ENCODE measurements at regions not wholly inside any gene's neighbourhood (a gene's known extent, or its start where the extent isn't known, plus 50 kb on each side); places are given as distances from the start of the nearest gene placed in this dataset.

GRCh38 chr4:169885893-169886292 is 128.1 kb upstream of the HPF1 start:
- H3K9me3 Mint-ChIP-seq (ENCODE audit: insufficient read depth), result no peaks in the 10 kb centered on the region
- ChIA-PET POLR2A (no interaction called here), CTCF (no interaction called here)
- Histone ChIP-seq H3K4me2 (replicated peaks; ENCODE audit: low read depth, low read length, poor library complexity, severe bottlenecking) (no peak overlapping the region), H3K36me3 (replicated peaks in 1 of 2; ENCODE audit: control extremely low read depth in 1 of 2, control insufficient read depth in 1 of 2, extremely low read depth in 1 of 2, insufficient read depth in 2 of 2, low read length in 1 of 2) (no peaks in the 10 kb centered on the region), H3K4me3 (ENCODE audit: control extremely low read depth in 1 of 5, extremely low read depth in 1 of 5, insufficient read depth in 1 of 5, low read depth in 2 of 5, low read length in 4 of 5) (no peak overlapping the region), H3K27me3 (replicated peaks in 1 of 4; ENCODE audit: control extremely low read depth in 1 of 4, control insufficient read depth in 3 of 4, insufficient read depth in 4 of 4, low read length in 3 of 4) (no peaks in the 10 kb centered on the region), H3K9me3 (ENCODE audit: control extremely low read depth in 1 of 3, control insufficient read depth in 2 of 3, insufficient read depth in 1 of 3, low read length in 2 of 3) (peaks cover 0 to 7% (median 2%) of the 10 kb centered on the region in 3 donors), H2AFZ (ENCODE audit: insufficient read depth, low read depth, low read length, poor library complexity, severe bottlenecking) (no peak overlapping the region), H4K20me1 (ENCODE audit: control insufficient read depth, insufficient read depth, low read length, poor library complexity, severe bottlenecking) (no peaks in the 10 kb centered on the region), H3K79me2 (ENCODE audit: control insufficient read depth, insufficient read depth, low read length) (no peaks in the 10 kb centered on the region), H3K9ac (ENCODE audit: low read length) (no peak overlapping the region), H3K4me1 (ENCODE audit: control insufficient read depth in 2 of 2, insufficient read depth in 2 of 2, low read length in 2 of 2) (no peaks in the 10 kb centered on the region), H3K27ac (ENCODE audit: low read length in 2 of 2) (no peak overlapping the region)
- DNase-seq, result no peak
- H3K27ac Mint-ChIP-seq, result no peak overlapping the region
- no peaks in the 10 kb centered on the region for H3K4me1 Mint-ChIP-seq
- no peak for ATAC-seq (ENCODE audit: low read depth)
- H3K27me3 Mint-ChIP-seq, result peaks cover 6% of the 10 kb centered on the region
- no peak overlapping the region for H3K4me3 Mint-ChIP-seq
- intact Hi-C loops (cut with micrococcal nuclease), result no loop called here
- no CpG with 5 or more reads among the region's 2 CpGs for WGBS (ENCODE audit: insufficient coverage)
- TF ChIP-seq CTCF (IDR thresholded peaks at IDR 0.05) (no peak), EZH2 (IDR thresholded peaks at IDR 0.05; ENCODE audit: borderline replicate concordance, insufficient read depth, low read depth, low read length, poor library complexity, severe bottlenecking) (no peak)

- H4K20me1 ChIP-seq (ENCODE audit: control insufficient read depth, insufficient read depth, low read length, poor library complexity, severe bottlenecking), result no peaks in the 10 kb centered on the region
- no peak overlapping the region for H3K4me3 ChIP-seq (ENCODE audit: control extremely low read depth in 1 of 5, extremely low read depth in 1 of 5, insufficient read depth in 1 of 5, low read depth in 2 of 5, low read length in 4 of 5)
- Mint-ChIP-seq H3K4me1 (no peaks in the 10 kb centered on the region), H3K4me3 (no peak overlapping the region), H3K27ac (no peak overlapping the region), H3K9me3 (ENCODE audit: insufficient read depth) (no peaks in the 10 kb centered on the region), H3K27me3 (peaks cover 13% of the 10 kb centered on the region)
- no peak overlapping the region for H3K9ac ChIP-seq (ENCODE audit: low read length)
- H3K79me2 ChIP-seq (ENCODE audit: control insufficient read depth, insufficient read depth, low read length), result no peaks in the 10 kb centered on the region
- POLR2A ChIA-PET, result no interaction called here
- 86% methylated on average over 1 of the region's 1 CpG for WGBS (ENCODE audit: insufficient coverage)
- no peaks in the 10 kb centered on the region for H3K4me1 ChIP-seq (ENCODE audit: control insufficient read depth in 2 of 2, insufficient read depth in 2 of 2, low read length in 2 of 2)
- H3K27me3 ChIP-seq (replicated peaks in 1 of 4; ENCODE audit: control extremely low read depth in 1 of 4, control insufficient read depth in 3 of 4, insufficient read depth in 4 of 4, low read length in 3 of 4), result no peaks in the 10 kb centered on the region
- ATAC-seq (ENCODE audit: low read depth) (no peak), DNase-seq (no peak)
- peaks cover 0 to 3% (median 0%) of the 10 kb centered on the region in 3 donors for H3K9me3 ChIP-seq (ENCODE audit: control extremely low read depth in 1 of 3, control insufficient read depth in 2 of 3, insufficient read depth in 1 of 3, low read length in 2 of 3)
- H3K27ac ChIP-seq (ENCODE audit: low read length in 2 of 2), result no peak overlapping the region
- H2AFZ ChIP-seq (ENCODE audit: insufficient read depth, low read depth, low read length, poor library complexity, severe bottlenecking), result no peak overlapping the region
- intact Hi-C loops (cut with micrococcal nuclease), result no loop called here
- no peak overlapping the region for H3K4me2 ChIP-seq (replicated peaks; ENCODE audit: low read depth, low read length, poor library complexity, severe bottlenecking)
- H3K36me3 ChIP-seq (replicated peaks in 1 of 2; ENCODE audit: control extremely low read depth in 1 of 2, control insufficient read depth in 1 of 2, extremely low read depth in 1 of 2, insufficient read depth in 2 of 2, low read length in 1 of 2), result no peaks in the 10 kb centered on the region
- TF ChIP-seq CTCF (IDR thresholded peaks at IDR 0.05), result no peak
- no peak for TF ChIP-seq EZH2 (IDR thresholded peaks at IDR 0.05; ENCODE audit: borderline replicate concordance, insufficient read depth, low read depth, low read length, poor library complexity, severe bottlenecking)
- CTCF ChIA-PET, result no interaction called here
These were observed 124.0 kb upstream of the HPF1 start for GRCh38 chr4:169881769-169882168.
